HCT116 (cell line): ENCODE measurements at regions not wholly inside any gene's neighbourhood (a gene's known extent, or its start where the extent isn't known, plus 50 kb on each side); places are given as distances from the start of the nearest gene placed in this dataset.

Source experiments
- ATAC-seq: fragments of 200-7000 bp; cut with Tn5 transposase; 2 replicates; pipeline ENCODE4 v1.9.1; 2020; ENCODE audit warnings: mild to moderate bottlenecking, moderate library complexity
- BruUV-seq: library from RNA; stranded (reverse); fragments of 400-500 nt; replicated peaks from 2 replicates; lab custom pipeline; 2021; lab: Mats Ljungman, UMichigan
- CTCF ChIA-PET: fragments of 300-600 bp; sonication (Branson Sonifier 250); formaldehyde crosslinking; loops from one replicate; lab custom pipeline; 2021; ENCODE audit warnings: antibody characterized with exemption; lab: Charles Lee
- POLR2A ChIA-PET: fragments of 300-600, 350-600 bp; sonication (Branson Sonifier 250); formaldehyde crosslinking; loops from one replicate; lab custom pipeline; 2021; ENCODE audit warnings: antibody characterized with exemption; lab: Charles Lee
- RAD21 ChIA-PET, 2 experiments: fragments of 300-600 bp; sonication (Branson Sonifier 250); formaldehyde crosslinking; loops; one replicate each; lab custom pipeline; 2023; ENCODE audit warnings: low total read pairs in 2 of 2; ENCODE audit not compliant: uncharacterized antibody in 2 of 2, unreplicated experiment in 2 of 2, low non-redundant PET in 1 of 2; lab: Charles Lee
- DNase-seq: peaks from one replicate; pipeline ENCODE4 v3.0.0-alpha.2; 2010; ENCODE audit warnings: low read depth, low spot score
- H2AFZ ChIP-seq: fragments of 200-600 bp; shearing (Covaris generic), sonication (generic); 2 replicates; pipeline ENCODE4 v1.6.1; 2017; ENCODE audit warnings: low read depth, mixed run types, mixed read lengths, antibody characterized with exemption, low read length; ENCODE audit not compliant: poor library complexity, severe bottlenecking
- H3K27ac ChIP-seq: 2 replicates; pipeline ENCODE4 v1.5.1; 2012; ENCODE audit warnings: low read depth, low read length
- H3K27me3 ChIP-seq: fragments of 200-600 bp; sonication (generic); 2 replicates; pipeline ENCODE4 v1.6.1; 2016; ENCODE audit warnings: mixed run types, low read length, mixed read lengths; ENCODE audit not compliant: insufficient read depth
- H3K36me3 ChIP-seq, 2 experiments: fragments of 200-500 bp in 1 of 2; fragments of 200-600 bp in 1 of 2; sonication (Bioruptor generic) in 1 of 2; sonication (generic) in 1 of 2; 2 replicates each; pipeline versions ENCODE4 v1.5.1 to v1.6.1; 2014 to 2016; ENCODE audit warnings: low read length in 2 of 2, inconsistent platforms in 1 of 2, mixed read lengths in 1 of 2, mixed run types in 1 of 2; ENCODE audit not compliant: insufficient read depth in 2 of 2, control insufficient read depth in 1 of 2
- H3K4me1 ChIP-seq, 2 experiments: fragments of 200-600 bp in 1 of 2; sonication (generic) in 1 of 2; 2 replicates each; pipeline versions ENCODE4 v1.5.1 to v1.6.1; 2012 to 2017; ENCODE audit warnings: low read length in 2 of 2, inconsistent platforms in 1 of 2, mild to moderate bottlenecking in 1 of 2, mixed read lengths in 1 of 2, mixed run types in 1 of 2, moderate library complexity in 1 of 2; ENCODE audit not compliant: insufficient read depth in 2 of 2, control insufficient read depth in 1 of 2
- H3K4me2 ChIP-seq: fragments of 200-600 bp; sonication (generic); 2 replicates; pipeline ENCODE4 v1.6.1; 2017; ENCODE audit warnings: mixed run types, low read length, mixed read lengths
- H3K4me3 ChIP-seq, 2 experiments: fragments of 200-600 bp in 1 of 2; sonication (generic) in 1 of 2; replicated peaks in 1 of 2; 2 replicates each; pipeline ENCODE4 v1.5.1; 2011 to 2016; ENCODE audit warnings: low read length in 2 of 2, control low read depth in 1 of 2, low read depth in 1 of 2, mild to moderate bottlenecking in 1 of 2, mixed read lengths in 1 of 2, mixed run types in 1 of 2
- H3K79me2 ChIP-seq: fragments of 200-600 bp; sonication (generic); 2 replicates; pipeline ENCODE4 v1.6.1; 2017; ENCODE audit warnings: mild to moderate bottlenecking, mixed run types, low read length, moderate library complexity, mixed read lengths; ENCODE audit not compliant: insufficient read depth
- H3K9ac ChIP-seq: fragments of 200-600 bp; sonication (generic); 2 replicates; pipeline ENCODE4 v1.6.1; 2016; ENCODE audit warnings: low read length, mixed read lengths
- H3K9me2 ChIP-seq: fragments of 200-600 bp; sonication (generic), shearing (Covaris generic); 2 replicates; pipeline ENCODE4 v1.6.1; 2017; ENCODE audit warnings: mixed run types, mild to moderate bottlenecking, moderate library complexity; ENCODE audit not compliant: insufficient read depth
- H3K9me3 ChIP-seq, 2 experiments: fragments of 200-500 bp in 1 of 2; fragments of 200-600 bp in 1 of 2; sonication (Bioruptor generic) in 1 of 2; sonication (generic) in 1 of 2; 2 replicates each; pipeline ENCODE4 v1.6.1; 2014 to 2017; ENCODE audit warnings: low read length in 2 of 2, mixed read lengths in 2 of 2, inconsistent platforms in 1 of 2, low read depth in 1 of 2, mild to moderate bottlenecking in 1 of 2, mixed run types in 1 of 2, moderate library complexity in 1 of 2; ENCODE audit not compliant: control insufficient read depth in 1 of 2, insufficient read depth in 1 of 2
- H4K20me1 ChIP-seq: fragments of 200-600 bp; sonication (generic), shearing (Covaris generic); 2 replicates; pipeline ENCODE4 v1.6.1; 2017; ENCODE audit warnings: mixed run types, mild to moderate bottlenecking, moderate library complexity; ENCODE audit not compliant: insufficient read depth
- ATF3 ChIP-seq: IDR thresholded peaks from 2 replicates; pipeline ENCODE4 v1.6.1; 2012
- CBX3 ChIP-seq: IDR thresholded peaks from 2 replicates; pipeline ENCODE4 v1.6.1; 2012; ENCODE audit warnings: low read depth
- CEBPB ChIP-seq: IDR thresholded peaks from 2 replicates; pipeline ENCODE4 v1.6.1; 2012; ENCODE audit warnings: low read depth
- ELF1 ChIP-seq: IDR thresholded peaks from 2 replicates; pipeline ENCODE4 v1.6.1; 2012; ENCODE audit warnings: low read depth, borderline replicate concordance
- EZH2 ChIP-seq: fragments of 200-600 bp; sonication (generic); IDR thresholded peaks from 2 replicates; pipeline ENCODE4 v1.6.1; 2017; ENCODE audit warnings: antibody characterized with exemption, mixed run types
- FOSL1 ChIP-seq: IDR thresholded peaks from 2 replicates; pipeline ENCODE4 v1.6.1; 2012; ENCODE audit warnings: low read depth
- JUND ChIP-seq: IDR thresholded peaks from 2 replicates; pipeline ENCODE4 v1.6.1; 2012
- POLR2A ChIP-seq: IDR thresholded peaks from 2 replicates; pipeline ENCODE4 v1.7.0; 2011; ENCODE audit warnings: borderline replicate concordance; ENCODE audit not compliant: insufficient read depth, insufficient read length; ENCODE audit errors: extremely low read depth
- POLR2AphosphoS5 ChIP-seq: IDR thresholded peaks from 2 replicates; pipeline ENCODE4 v1.6.1; 2011; ENCODE audit warnings: mild to moderate bottlenecking, low read depth, low read length, moderate library complexity
- RAD21 ChIP-seq: IDR thresholded peaks from 2 replicates; pipeline ENCODE4 v1.6.1; 2012; ENCODE audit warnings: low read depth, mild to moderate bottlenecking
- REST ChIP-seq: IDR thresholded peaks from 2 replicates; pipeline ENCODE4 v1.6.1; 2012; ENCODE audit warnings: low read depth
- SP1 ChIP-seq: IDR thresholded peaks from 2 replicates; pipeline ENCODE4 v1.6.1; 2012; ENCODE audit warnings: low read depth
- SRF ChIP-seq: IDR thresholded peaks from 2 replicates; pipeline ENCODE4 v1.6.1; 2012; ENCODE audit warnings: low read depth
- TCF7L2 ChIP-seq: IDR thresholded peaks from 2 replicates; pipeline ENCODE4 v1.7.0; 2011; ENCODE audit warnings: borderline replicate concordance, inconsistent platforms; ENCODE audit not compliant: insufficient read depth, insufficient read length; ENCODE audit errors: extremely low read depth
- ZFX ChIP-seq: fragments of 450-650 bp; IDR thresholded peaks from 2 replicates; pipeline ENCODE4 v1.6.1; 2017
- ZNF274 ChIP-seq: fragments of 200-500 bp; sonication (Bioruptor generic); IDR thresholded peaks from 2 replicates; pipeline ENCODE4 v1.6.1; 2014; ENCODE audit warnings: mild to moderate bottlenecking, low read depth, low read length, inconsistent platforms
- intact Hi-C: fragments of 100-400 bp; cut with micrococcal nuclease; formaldehyde crosslinking; loops from 2 replicates; pipeline ENCODE4 v1.10.0; 2022
- TF ChIP-seq, protein P1 (sequence below), 3 experiments: fragments of 200-600 bp in 1 of 3; sonication (generic) in 1 of 3; IDR thresholded peaks in 2 of 3; conservative IDR thresholded peaks in 1 of 3; 2 replicates each; pipeline ENCODE4 v1.5.1; 2012 to 2017; ENCODE audit warnings: low read depth in 2 of 3, low read length in 2 of 3, antibody characterized with exemption in 1 of 3, borderline replicate concordance in 1 of 3, control low read depth in 1 of 3, mild to moderate bottlenecking in 1 of 3, mixed read lengths in 1 of 3, mixed run types in 1 of 3, moderate library complexity in 1 of 3; ENCODE audit not compliant: insufficient read depth in 1 of 3

- no peaks in the 10 kb centered on the region for H3K36me3 ChIP-seq
- intact Hi-C loops = no loop called here
- no peak overlapping the region for H3K4me2 ChIP-seq
- H3K4me3 ChIP-seq = no peak overlapping the region
- no peaks in the 10 kb centered on the region for H3K79me2 ChIP-seq
- POLR2A ChIA-PET = no interaction called here
- H3K27ac ChIP-seq = no peak overlapping the region
- DNase-seq = no peak
- no peaks in the 10 kb centered on the region for H3K9me2 ChIP-seq
- ATAC-seq = no peak
- CTCF ChIA-PET = no interaction called here
- no peaks in the 10 kb centered on the region for H3K27me3 ChIP-seq
- no peak overlapping the region for H3K9ac ChIP-seq
- H2AFZ ChIP-seq = no peak overlapping the region
- RAD21 ChIA-PET = no interaction called here
- peaks cover 2 to 14% of the 10 kb centered on the region in 2 experiments; a peak in 1 of 4 replicates for H3K4me1 ChIP-seq
- no peaks in the 10 kb centered on the region for H4K20me1 ChIP-seq
- TF ChIP-seq ELF1 (no peak), REST (no peak), ZNF274 (no peak), FOSL1 (no peak), SP1 (no peak), SRF (no peak), POLR2A (no peak), CEBPB (no peak), ZFX (no peak), ATF3 (no peak), JUND (no peak), TCF7L2 (no peak), EZH2 (no peak), RAD21 (no peak), CBX3 (no peak), POLR2AphosphoS5 (no peak)
- TF ChIP-seq, protein P1, sequence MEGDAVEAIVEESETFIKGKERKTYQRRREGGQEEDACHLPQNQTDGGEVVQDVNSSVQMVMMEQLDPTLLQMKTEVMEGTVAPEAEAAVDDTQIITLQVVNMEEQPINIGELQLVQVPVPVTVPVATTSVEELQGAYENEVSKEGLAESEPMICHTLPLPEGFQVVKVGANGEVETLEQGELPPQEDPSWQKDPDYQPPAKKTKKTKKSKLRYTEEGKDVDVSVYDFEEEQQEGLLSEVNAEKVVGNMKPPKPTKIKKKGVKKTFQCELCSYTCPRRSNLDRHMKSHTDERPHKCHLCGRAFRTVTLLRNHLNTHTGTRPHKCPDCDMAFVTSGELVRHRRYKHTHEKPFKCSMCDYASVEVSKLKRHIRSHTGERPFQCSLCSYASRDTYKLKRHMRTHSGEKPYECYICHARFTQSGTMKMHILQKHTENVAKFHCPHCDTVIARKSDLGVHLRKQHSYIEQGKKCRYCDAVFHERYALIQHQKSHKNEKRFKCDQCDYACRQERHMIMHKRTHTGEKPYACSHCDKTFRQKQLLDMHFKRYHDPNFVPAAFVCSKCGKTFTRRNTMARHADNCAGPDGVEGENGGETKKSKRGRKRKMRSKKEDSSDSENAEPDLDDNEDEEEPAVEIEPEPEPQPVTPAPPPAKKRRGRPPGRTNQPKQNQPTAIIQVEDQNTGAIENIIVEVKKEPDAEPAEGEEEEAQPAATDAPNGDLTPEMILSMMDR (IDR thresholded peaks at IDR 0.05 in 2 of 3, conservative IDR thresholded peaks at IDR 0.05 in 1 of 3; ENCODE audit: borderline replicate concordance in 1 of 3, insufficient read depth in 1 of 3, low read depth in 2 of 3, low read length in 2 of 3) = no peak
- BruUV-seq = no TSS peak
- H3K9me3 ChIP-seq = peaks cover 0 to 5% of the 10 kb centered on the region in 2 experiments; a peak in 1 of 4 replicates
Observed at GRCh38 chr14:55819610-55820304, 239.8 kb downstream of the KTN1 start.
